Sciatic nerve (tissue), 2 donors: ENCODE measurements at regions not wholly inside any gene's neighbourhood (a gene's known extent, or its start where the extent isn't known, plus 50 kb on each side); places are given as distances from the start of the nearest gene placed in this dataset.
A peak's percentile ranks its signal among the peaks of the same experiment; 100 is the strongest.
"Not testable (repeated sequence)": the region's sequence is repeated elsewhere in the genome, so short reads cannot be mapped to it uniquely, and the experiment has no call there.

ENCODE experiments used
- ATAC-seq: fragments of 200-7000 bp; cut with Tn5 transposase; one replicate; pipeline ENCODE4 v1.9.1; 2020; ENCODE audit warnings: mild to moderate bottlenecking, moderate library complexity
- DNase-seq: peaks from one replicate; pipeline ENCODE4 v3.0.0-alpha.2; 2020; ENCODE audit warnings: low spot score
- intact Hi-C: fragments of 100-400 bp; cut with DNase I; formaldehyde crosslinking; loops from one replicate; pipeline ENCODE4 v1.14.2; 2022
- donor health status: DM: no; HTN: no; CAD: no.
- donor health status: DM: no; HTN: no; CAD: no.

DNA sequence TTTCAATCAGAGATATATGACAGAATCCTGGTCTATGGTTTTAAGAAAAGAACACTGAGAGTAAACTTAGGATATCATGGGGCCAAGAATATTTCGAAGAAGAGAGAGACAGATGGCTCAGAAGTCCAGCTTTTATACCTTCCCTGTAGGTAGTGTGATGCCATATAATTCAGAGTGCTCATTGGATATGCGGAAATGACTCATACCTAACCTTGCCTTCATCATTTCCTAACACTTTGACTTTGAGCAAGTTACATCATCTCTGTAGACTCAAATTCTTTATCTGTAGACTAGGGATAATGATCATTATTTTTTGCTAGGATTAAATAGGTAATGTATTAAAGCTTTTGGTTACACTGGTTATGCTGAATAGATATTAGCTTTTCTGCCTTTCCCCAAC is 461.6 kb upstream of the CNTNAP5 start:
- DNase-seq = no peak
- no peak for ATAC-seq
- intact Hi-C loops = no loop called here

DNA sequence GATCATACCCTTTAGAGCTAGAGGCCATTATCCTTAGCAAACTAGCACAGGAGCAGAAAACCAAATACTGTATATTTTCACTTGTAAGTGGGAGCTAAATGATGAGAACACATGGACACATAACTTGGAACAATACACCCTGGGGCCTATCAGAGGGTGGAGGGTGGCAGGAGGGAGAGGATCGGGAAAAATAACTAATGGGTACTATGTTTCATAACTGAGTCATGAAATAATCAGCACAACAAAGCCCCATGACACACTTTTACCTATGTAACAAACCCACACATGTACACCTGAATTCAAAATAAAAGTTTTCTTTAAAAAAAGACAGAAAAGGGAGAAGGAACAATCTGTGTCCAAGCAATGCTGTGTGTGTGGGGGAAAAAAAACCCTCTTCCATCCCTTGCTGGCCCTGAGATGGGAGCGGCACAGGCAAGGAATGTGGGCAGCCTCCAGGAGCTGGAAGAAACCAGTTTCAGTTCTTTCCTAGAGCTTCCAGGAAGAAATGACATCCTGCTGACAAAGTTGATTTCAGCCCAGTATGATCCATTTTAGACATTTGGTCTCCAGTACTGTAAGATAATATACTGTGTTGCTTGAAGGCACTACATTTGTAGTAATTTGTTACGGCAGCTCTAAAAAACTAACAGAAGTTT is 458.7 kb upstream of the CNTNAP5 start:
- ATAC-seq = no peak
- intact Hi-C loops = no loop called here
- no peak for DNase-seq

DNA sequence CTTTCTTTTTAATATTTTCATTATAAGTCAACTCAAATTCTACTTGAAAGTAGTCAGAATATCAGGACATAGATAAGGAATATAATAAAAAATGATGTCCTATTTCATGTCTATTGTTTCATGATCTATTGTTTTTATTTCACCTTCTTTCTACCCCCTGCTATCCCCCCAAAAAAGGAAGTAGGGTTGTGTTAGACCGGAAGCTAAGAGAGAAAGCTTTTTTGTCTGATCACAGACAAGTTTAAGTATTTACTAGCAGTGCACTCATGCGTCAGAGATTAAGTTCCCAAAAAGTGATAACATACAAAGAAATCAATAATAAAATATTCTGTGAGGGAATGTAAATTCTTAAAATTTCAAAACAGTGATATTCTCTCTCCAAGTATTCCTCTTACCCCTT is 447.1 kb upstream of the CNTNAP5 start:
- DNase-seq = no peak
- no peak for ATAC-seq
- intact Hi-C loops = no loop called here

DNA sequence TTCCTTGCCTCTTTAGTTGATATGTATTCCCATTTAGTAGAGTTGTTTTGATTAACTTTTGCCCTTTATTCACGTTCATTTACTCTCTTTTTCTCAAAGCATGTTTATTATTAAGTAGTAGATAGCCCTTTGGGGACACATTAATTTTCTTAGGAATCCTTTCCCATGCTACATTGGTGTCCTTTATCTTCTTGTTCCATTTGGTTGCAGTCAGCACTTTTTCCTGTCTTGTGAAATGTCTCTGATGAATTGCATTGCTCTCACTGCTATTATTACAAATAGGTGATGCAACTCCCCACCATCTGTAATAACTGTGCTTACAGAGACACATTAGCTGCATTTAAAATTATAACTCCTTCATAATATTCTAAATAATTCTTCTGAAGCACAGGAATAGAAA is 428.5 kb upstream of the CNTNAP5 start:
- ATAC-seq (peak; percentile 93), DNase-seq (no peak)
- intact Hi-C loops = no loop called here

DNA sequence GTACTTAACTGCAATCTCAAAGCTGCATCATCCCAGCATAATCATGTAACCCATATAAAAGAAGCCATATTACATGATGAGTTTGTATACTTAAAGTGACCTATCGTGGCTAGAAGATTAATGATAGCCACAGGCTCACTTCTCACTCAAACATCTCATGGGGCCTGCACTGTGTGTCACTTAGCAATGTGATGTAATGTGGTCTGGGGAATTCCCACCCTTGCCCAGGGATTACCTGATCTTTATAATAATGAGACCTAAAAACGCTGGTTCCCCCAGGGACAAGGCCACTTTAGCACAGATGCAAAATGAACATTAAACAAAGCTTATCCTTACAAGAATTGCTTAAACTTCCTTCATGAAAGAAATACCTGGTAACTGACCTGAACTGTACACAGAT is 427.1 kb upstream of the CNTNAP5 start:
- intact Hi-C loops = no loop called here
- ATAC-seq (no peak), DNase-seq (no peak)

DNA sequence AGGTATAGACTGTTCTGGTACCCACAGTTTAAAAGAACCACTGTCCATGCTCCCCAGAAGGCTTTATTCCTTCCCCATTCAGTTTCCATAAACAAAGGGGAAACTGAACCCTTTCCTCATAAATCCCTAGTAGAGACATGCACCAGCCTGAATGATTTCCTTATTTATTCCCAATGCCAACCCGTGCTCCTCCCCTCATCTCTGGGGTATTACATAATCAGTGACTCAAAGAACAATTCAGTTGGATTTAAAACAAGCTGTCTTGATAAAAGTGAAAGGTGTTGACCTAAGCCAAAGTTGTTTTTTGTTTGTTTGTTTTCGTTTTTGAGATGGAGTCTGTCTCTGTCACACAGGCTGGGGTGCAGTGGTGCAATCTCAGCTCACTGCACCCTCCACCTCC is 418.5 kb upstream of the CNTNAP5 start:
- intact Hi-C loops = no loop called here
- ATAC-seq (no peak), DNase-seq (no peak)

DNA sequence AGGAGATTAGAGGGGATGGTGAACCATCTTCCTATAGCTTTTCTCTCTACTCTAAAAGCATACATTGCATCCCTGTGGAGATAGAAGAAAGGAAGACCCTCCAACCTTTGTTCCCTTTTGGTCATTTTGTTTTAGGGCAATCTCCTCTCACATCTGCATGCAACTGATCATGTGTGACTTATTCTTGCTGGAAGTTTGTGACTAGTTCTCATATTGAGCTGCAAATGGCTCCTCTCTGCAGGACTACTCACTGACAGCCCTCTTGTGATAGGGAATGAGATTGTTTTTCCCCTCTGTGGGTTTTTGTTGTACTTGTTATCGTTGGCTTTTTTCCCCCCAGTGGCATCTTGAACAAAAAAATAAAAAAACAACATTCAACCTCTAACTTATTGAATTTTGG is 416.0 kb upstream of the CNTNAP5 start:
- no peak for ATAC-seq
- intact Hi-C loops = no loop called here
- no peak for DNase-seq

DNA sequence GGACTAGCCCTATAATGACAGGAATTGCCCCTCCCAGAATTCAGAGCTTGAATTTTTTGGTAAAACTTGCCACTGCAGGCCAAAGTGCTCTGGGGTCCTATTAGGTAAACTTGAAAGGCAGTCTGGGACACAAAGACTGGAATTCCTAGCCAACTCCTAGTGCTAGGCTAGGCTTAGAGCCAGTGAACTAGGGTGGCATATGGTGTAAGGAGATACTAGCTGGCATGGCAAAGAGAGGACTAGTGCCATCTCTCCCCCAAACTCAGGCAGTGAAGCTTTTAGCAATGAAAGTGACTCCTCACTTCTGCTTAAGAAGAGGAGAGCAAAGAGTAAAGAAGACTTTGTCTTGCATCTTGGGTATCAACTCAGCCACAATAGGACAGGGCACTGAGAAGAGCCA is 410.5 kb upstream of the CNTNAP5 start:
- ATAC-seq (no peak), DNase-seq (no peak)
- intact Hi-C loops = no loop called here

DNA sequence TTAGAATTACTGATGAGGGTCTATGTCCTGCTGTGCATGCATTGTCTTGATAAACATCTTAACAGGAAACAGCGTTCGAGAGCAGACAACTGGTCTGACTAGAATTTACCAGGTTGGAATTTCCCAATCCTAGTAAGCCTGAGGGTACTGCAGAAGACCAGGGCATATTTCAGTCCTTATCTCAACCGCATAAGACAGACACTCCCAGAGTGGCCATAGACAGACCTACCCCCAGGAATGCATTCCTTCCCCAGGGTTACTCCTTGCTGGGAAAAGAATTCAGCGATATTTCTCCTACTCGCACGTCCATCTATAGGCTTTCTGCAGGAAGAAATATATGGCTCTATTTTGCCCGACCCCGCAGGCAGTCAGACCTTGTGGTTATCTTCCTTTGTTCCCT is 406.4 kb upstream of the CNTNAP5 start:
- ATAC-seq, DNase-seq, intact Hi-C loops: not testable (repeated sequence)

DNA sequence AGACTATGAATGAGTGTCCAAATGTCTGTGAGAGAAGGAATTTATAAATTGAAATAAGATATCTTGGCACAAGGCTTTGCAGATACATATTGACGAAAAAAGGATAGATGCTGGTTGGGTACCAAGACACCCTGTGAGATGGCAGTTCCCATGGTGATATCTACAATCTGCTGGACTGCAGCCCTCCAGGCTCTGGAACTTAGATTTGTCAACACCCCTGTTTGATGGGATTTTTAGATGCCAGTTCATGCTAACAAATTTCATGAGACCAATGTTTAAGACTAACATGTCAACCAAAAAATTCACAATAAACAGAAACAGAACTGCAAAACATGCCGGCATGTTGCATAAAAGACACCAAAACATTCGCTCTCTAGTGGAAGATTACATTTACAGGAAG is 400.3 kb upstream of the CNTNAP5 start:
- ATAC-seq (no peak), DNase-seq (no peak)
- intact Hi-C loops = no loop called here

DNA sequence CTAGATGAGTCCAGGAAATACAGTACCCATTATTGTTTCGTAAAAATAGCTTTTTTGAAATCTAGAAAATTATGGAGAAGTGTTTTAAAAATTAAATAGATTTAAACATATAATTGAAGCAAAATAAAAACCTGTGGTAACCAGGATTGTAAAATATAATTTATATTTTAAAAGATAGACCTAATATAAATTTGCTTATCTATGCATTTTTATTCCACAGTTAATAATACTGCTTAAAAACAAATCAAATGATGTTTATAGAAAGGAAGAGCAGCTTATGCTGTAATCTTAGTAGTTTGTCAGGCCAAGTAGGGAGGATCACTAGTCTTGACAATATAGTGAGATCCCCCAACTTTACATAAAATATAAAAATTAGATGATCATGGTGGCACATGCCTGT is 388.9 kb upstream of the CNTNAP5 start:
- intact Hi-C loops = no loop called here
- ATAC-seq = no peak
- DNase-seq = no peak

DNA sequence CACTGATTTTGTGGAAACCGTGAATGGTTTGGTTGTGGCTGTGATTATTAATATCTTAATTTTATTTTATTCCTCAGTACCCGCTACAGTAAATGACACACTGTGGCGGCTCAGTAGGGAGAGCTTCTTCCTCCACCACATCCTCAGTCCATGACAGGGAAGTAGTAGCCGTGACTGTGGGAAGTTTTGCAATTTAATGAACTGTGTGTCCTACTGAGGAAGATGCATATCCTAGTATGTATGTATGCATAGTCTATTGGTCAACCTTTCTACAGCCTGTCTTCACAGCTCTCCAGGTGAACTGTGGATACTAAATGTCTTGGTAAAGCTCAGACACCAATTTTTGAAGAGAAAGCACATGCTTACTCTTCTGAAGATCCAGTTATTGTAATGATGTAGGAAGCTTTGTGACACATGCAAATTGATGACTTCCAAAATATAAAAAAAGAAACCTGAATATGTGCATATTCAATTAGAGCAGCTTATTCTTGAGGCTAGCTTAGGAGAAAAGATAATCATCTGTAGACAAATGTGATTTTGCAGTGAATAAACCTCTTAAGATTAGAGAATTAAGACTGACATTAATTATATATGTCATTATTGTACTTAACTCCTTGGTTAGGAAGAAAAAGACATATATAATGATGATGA is 384.3 kb upstream of the CNTNAP5 start:
- intact Hi-C loops = no loop called here
- DNase-seq (no peak), ATAC-seq (no peak)

DNA sequence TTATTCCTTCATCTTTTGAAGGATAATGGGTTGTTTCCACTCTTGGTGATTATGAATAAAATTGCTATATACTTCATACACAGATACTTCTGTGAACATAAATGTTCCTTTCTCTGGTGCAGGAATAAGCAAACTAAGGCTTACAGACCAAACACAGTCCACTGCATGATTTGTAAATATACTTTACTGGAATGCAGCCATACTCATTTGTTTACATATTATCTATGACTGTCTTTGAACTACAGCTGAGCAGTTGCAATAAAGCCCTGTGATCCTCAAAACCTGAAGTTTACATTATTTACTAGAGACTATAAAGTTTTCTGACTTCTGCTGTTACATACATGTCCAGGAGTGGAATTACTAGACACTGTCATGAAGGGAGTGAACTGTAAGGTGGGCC is 381.0 kb upstream of the CNTNAP5 start:
- intact Hi-C loops = no loop called here
- DNase-seq (no peak), ATAC-seq (no peak)

DNA sequence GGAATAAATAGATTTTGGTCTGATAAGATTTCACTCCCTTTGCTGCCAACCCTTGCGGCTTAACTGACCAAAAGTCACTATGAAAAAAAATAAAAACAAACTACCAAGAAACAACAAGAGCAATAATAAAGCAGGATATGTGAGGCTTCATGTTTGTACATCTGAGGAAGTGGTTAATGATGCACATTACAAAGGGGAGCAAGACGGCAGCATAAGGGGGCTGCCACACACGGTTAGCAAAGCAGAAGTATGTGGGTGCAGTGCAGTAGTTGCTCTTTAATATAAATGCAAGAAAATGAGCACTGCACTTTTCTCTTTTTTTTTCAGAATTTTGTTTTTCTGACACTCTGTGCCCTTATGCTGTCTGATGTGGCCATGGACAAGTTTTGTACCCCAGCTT is 377.1 kb upstream of the CNTNAP5 start:
- intact Hi-C loops = no loop called here
- DNase-seq (no peak), ATAC-seq (no peak)

DNA sequence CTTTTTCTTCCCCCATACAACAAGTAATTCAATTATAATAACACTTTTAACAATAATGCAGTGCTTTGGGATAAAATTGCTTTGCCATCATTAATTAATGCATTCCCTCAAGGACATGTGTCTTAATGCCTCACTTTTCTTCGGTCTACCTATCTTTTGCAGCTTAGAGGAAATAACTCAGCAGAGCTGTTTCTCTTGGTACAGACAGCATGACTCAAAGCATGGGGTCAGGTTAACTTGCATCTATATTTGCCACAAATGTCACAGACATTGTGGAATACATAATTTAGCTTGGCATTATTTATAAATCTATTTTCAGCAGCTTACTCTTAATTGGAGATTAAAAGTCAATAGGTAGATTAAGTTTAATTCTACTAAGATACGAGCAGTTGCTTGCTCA is 376.1 kb upstream of the CNTNAP5 start:
- no peak for DNase-seq
- intact Hi-C loops = no loop called here
- no peak for ATAC-seq

DNA sequence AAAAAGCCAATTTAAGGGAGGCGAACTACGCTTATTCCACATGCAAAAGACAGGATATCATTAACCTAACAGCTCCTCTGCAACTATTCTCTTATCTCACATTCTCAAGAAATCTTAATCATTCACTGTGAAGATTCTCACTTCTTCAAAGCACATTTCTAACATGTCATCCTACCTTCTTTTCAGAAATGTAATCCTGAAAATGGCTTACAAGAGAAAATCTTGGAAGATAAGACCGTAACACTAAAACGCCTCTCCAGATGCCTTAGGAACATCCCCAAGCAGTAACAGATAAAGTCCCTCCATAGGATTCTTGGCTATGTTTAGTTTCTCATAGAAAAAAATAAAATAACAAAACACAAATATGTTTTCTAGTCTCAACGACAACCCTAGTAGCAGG is 373.9 kb upstream of the CNTNAP5 start:
- DNase-seq = no peak
- ATAC-seq = no peak
- intact Hi-C loops = no loop called here

DNA sequence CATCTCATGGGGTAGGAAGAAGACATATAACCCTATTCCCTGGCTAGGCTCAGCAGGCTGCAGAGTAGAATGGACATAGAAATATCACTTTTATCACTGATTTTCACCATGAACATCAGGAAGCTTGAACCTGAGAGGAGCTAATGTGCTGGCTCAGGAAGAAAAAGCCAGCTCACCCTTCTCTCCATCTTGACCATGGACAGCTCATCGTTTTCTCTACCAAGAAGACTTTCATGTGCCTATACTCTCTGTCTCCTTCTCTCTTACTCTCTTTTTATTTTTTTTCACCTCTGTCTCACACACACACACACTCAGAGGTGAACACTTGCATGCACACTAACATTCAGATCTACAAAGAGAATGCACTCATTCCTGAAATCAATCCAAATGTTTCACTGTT is 372.8 kb upstream of the CNTNAP5 start:
- DNase-seq (no peak), ATAC-seq (no peak)
- intact Hi-C loops = no loop called here

DNA sequence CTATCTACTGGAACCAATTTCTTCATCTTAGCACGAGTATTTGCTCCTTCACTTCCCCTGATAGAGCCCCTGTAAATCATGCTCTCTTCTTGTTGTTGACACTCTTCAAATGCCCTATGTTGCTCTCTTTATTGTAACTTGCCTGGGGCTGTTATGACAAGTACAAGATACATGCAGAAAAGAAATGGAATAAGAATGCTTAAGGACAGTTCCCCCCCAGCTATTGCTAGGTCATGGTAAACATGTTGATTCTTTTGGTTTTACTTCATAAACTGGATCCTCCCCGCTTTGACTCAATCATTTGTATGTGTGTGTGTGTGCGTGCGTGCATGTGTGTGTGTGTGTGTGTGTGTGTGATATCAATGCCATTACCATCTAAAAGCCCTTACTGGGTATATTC is 368.5 kb upstream of the CNTNAP5 start:
- intact Hi-C loops = no loop called here
- no peak for ATAC-seq
- no peak for DNase-seq

DNA sequence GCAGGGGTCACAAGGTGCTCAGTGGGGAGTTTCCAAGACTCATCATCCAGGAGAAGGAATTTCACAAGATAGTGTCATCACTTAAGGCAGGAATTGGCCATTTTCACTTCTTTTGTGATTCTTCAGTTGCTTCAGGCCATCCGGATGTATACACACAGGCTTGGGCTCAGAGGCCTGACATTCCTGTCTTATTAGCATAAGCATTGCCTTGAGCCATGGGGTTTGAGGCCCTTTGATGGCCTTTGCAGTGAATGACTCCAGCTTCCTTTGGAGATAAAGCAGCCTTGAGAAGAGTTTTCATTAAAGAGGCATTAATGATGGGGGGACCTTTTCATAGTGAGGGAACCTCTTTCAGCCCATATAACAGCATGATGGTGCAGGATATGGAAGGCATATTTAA is 366.0 kb upstream of the CNTNAP5 start:
- intact Hi-C loops = no loop called here
- ATAC-seq (no peak), DNase-seq (no peak)

DNA sequence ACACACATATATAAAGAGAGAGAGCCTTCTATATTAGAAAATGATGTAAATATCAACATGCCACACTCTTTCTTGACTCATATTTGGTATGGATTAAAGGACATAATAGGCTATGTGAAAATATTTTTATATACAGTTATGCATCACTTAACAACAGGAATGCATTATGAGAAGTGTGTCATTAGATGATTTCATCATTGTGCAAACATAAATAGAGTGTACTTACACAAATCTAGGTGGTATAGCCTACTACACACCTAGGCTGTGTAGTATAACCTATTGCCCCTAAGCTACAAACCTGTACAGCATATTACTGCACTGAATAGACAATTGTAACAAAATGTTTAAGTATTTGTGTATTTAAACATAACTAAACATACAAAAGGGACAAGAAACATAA is 354.8 kb upstream of the CNTNAP5 start:
- no peak for ATAC-seq
- DNase-seq = no peak
- intact Hi-C loops = no loop called here

DNA sequence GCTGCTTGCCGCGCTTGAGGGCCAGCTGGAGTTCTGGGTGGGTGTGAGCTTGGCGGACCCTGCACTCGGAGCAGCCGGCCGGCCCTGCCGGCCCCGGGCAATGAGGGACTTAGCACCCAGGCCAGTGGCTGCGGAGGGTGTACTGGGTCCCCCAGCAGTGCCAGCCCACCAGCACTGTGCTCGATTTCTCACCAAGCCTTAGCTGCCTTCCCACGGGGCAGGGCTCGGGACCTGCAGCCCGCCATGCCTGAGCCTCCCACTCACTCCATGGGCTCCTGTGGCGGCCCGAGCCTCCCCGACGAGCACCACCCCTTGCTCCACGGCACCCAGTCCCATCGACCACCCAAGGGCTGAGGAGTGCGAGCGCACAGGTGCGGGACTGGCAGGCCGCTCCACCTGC is 341.3 kb upstream of the CNTNAP5 start:
- ATAC-seq, DNase-seq, intact Hi-C loops: not testable (repeated sequence)
